AG04450 (cell line): ENCODE measurements at regions not wholly inside any gene's neighbourhood (a gene's known extent, or its start where the extent isn't known, plus 50 kb on each side); places are given as distances from the start of the nearest gene placed in this dataset.

Experiments used
- CTCF ChIA-PET: fragments of 300-600, 350-600 bp; formaldehyde crosslinking; extraction: SDS; loops from one replicate; lab custom pipeline; 2022; ENCODE audit warnings: antibody characterized with exemption, inconsistent platforms; lab: Charles Lee
- POLR2A ChIA-PET: fragments of 350-600 bp; formaldehyde crosslinking; extraction: SDS; loops from one replicate; lab custom pipeline; 2021; ENCODE audit warnings: antibody characterized with exemption, inconsistent platforms; lab: Yijun Ruan, JAX
- DNase-seq: peaks from one replicate; pipeline ENCODE4 v3.0.0-alpha.2; 2011; ENCODE audit warnings: low read depth, low spot score
- H3K27ac ChIP-seq: one replicate; pipeline ENCODE4 v1.5.1; 2012; ENCODE audit warnings: low read depth, low read length, control low read depth
- H3K27me3 ChIP-seq: one replicate; pipeline ENCODE4 v1.6.0; 2012; ENCODE audit warnings: low read length; ENCODE audit not compliant: control insufficient read depth, insufficient read depth
- H3K4me3 ChIP-seq: 2 replicates; pipeline ENCODE4 v1.5.1; 2011; ENCODE audit warnings: mild to moderate bottlenecking, low read depth, low read length, control low read depth
- H3K9me3 ChIP-seq: 2 replicates; pipeline ENCODE4 v1.5.1; 2012; ENCODE audit warnings: low read length; ENCODE audit not compliant: control insufficient read depth, insufficient read depth
- CTCF ChIP-seq: IDR thresholded peaks from 2 replicates; pipeline ENCODE4 v1.5.1; 2011; ENCODE audit warnings: low read depth, low read length, control low read depth, inconsistent platforms

GRCh38 chr4:181006499-181007260 is 1236.5 kb upstream of the TENM3 start:
- no peak for TF ChIP-seq CTCF
- CTCF ChIA-PET, result interaction anchor here (0.7 to 1.0 kb wide), 2 partner anchors 81 to 340 kb away, joined by 3 to 4 read pairs; no protein-coding TSS in a partner anchor
- Histone ChIP-seq H3K27ac (no peak overlapping the region), H3K4me3 (peak overlapping the region; percentile 21), H3K27me3 (no peaks in the 10 kb centered on the region), H3K9me3 (no peaks in the 10 kb centered on the region)
- no peak for DNase-seq
- POLR2A ChIA-PET, result no interaction called here

- no peak for TF ChIP-seq CTCF
- POLR2A ChIA-PET, result no interaction called here
- H3K9me3 ChIP-seq, result no peaks in the 10 kb centered on the region
- H3K4me3 ChIP-seq, result no peak overlapping the region
- DNase-seq, result no peak
- CTCF ChIA-PET, result no interaction called here
- H3K27ac ChIP-seq, result no peak overlapping the region
- no peaks in the 10 kb centered on the region for H3K27me3 ChIP-seq
Measured at GRCh38 chr4:181007751-181008150, 1235.5 kb upstream of the TENM3 start.

- ChIA-PET CTCF (no interaction called here), POLR2A (no interaction called here)
- H3K27ac ChIP-seq, result no peak overlapping the region
- H3K9me3 ChIP-seq, result no peaks in the 10 kb centered on the region
- no peak for DNase-seq
- no peak overlapping the region for H3K4me3 ChIP-seq
- H3K27me3 ChIP-seq, result no peaks in the 10 kb centered on the region
- no peak for TF ChIP-seq CTCF
Measured at GRCh38 chr4:181008164-181008563, 1235.0 kb upstream of the TENM3 start.

- Histone ChIP-seq H3K4me3 (no peak overlapping the region), H3K27ac (no peak overlapping the region), H3K27me3 (no peaks in the 10 kb centered on the region), H3K9me3 (no peaks in the 10 kb centered on the region)
- TF ChIP-seq CTCF, result no peak
- DNase-seq, result no peak
- ChIA-PET POLR2A (no interaction called here), CTCF (no interaction called here)
Measured at GRCh38 chr4:181013162-181013561, 1230.0 kb upstream of the TENM3 start.

GRCh38 chr4:181017038-181017437 is 1226.2 kb upstream of the TENM3 start:
- TF ChIP-seq CTCF, result no peak
- POLR2A ChIA-PET, result no interaction called here
- Histone ChIP-seq H3K27ac (no peak overlapping the region), H3K9me3 (no peaks in the 10 kb centered on the region), H3K27me3 (no peaks in the 10 kb centered on the region), H3K4me3 (no peak overlapping the region)
- CTCF ChIA-PET, result interaction anchor here (1.1 kb wide), 1 partner anchor 352 kb away, joined by 3 read pairs; no protein-coding TSS in a partner anchor
- DNase-seq, result no peak
